ENCODE measurements at regions not wholly inside any gene's neighbourhood (a gene's known extent, or its start where the extent isn't known, plus 50 kb on each side); places are given as distances from the start of the nearest gene placed in this dataset.

- TF ChIP-seq CTCF (IDR thresholded peaks at IDR 0.05; ENCODE audit: poor library complexity, severe bottlenecking) (no peak), REST (IDR thresholded peaks at IDR 0.05; ENCODE audit: borderline replicate concordance) (no peak), RAD21 (conservative IDR thresholded peaks at IDR 0.05) (no peak), MXI1 (conservative IDR thresholded peaks at IDR 0.05; ENCODE audit: poor library complexity, severe bottlenecking) (no peak), POLR2AphosphoS5 (IDR thresholded peaks at IDR 0.05) (no peak), EP300 (conservative IDR thresholded peaks at IDR 0.05; ENCODE audit: poor library complexity, severe bottlenecking) (no peak)
Measured at GRCh38 chr2:133943108-133943507, 310.8 kb upstream of the MGAT5 start.
